ENCODE measurements at regions not wholly inside any gene's neighbourhood (a gene's known extent, or its start where the extent isn't known, plus 50 kb on each side); places are given as distances from the start of the nearest gene placed in this dataset.
"Not testable (repeated sequence)": the region's sequence is repeated elsewhere in the genome, so short reads cannot be mapped to it uniquely, and the experiment has no call there.

DNA sequence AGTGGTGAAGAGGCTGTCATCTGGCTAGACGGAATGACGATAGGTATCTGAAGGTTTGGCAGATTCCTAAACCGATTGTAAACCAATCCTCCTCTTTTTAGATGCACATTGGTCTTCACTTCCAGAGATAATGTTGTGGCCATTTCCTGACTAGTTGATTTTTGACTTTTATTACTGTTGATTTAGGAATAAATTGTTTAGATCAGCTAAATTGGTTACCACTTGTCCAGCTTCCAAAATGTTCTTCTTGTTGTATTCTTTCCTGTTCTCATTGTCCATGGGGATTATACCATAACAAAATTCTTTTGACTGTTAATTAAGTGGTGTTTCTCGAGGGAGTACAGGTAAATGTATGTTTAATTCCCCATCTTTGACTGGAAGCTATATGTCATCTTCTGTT, 119.7 kb downstream of the MACROH2A1 start:
- no peak for DNase-seq (ENCODE audit: low read depth in 1 of 2, low spot score in 1 of 2)

DNA sequence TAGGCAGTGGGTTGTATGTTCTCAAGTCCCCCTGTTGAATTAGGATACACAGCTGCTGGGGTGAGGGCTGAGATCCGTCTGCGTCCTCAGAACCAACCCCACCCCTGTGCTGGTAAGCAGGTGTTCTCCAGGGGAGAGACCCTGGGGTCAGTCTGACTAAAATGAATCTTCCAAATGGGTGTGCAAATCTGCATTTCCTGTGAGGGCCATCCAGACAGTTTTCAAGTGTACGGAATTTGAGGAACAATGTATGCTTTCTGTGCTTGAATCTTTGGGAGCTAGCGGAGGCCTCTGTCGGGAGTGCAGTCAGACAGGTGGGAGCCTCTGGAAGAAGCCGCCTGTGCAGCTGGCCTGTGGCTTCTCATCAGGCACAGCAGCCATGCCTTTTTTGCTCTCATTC, 122.9 kb downstream of the MACROH2A1 start:
- no peak for DNase-seq (ENCODE audit: low read depth in 1 of 2, low spot score in 1 of 2)

DNA sequence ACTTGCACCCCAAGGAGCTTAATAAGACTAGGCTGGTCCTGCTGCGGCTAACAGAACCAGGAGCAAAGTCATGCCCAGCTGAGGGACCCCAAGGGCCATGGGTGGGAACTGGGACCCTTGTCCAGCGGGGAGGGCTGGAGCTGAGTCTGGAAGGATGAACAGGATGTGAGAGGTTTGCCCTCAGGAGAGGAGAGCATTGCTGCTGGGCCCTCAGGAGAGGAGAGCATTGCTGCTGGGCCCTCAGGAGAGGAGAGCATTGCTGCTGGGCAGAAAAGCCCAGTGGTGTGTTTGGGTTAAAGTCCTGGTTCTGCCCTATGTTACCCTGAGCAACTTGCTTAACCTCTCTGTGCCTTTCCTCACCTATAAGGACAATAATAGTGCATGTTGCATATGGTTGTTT, 125.8 kb downstream of the MACROH2A1 start:
- no peak for DNase-seq (ENCODE audit: low read depth in 1 of 2, low spot score in 1 of 2)

DNA sequence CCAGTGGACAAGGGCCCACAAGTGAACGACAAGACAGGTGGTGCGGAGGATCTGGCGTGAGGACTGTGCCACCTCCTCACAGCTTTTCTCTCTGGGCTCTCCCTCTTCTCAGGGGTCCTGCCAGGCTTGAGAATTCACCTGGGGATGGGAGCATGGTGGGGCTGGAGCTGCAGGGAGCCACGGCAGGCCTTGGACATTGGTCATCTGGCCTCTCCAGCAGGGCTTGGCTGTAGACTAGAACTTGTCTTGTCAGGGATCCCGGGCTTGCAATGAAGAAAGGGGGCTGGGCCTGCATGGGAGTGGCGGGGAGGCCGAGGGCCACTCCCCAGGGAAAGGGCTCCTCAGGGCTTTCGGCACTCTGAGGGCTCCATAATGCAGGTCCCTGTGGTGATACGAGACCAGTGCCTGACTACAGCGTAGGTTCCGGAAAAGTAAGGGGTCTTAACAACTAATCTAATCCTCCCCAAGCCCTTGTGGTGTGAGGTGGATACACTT, 126.7 kb downstream of the MACROH2A1 start:
- no peak for DNase-seq (ENCODE audit: low read depth in 1 of 2, low spot score in 1 of 2)

DNA sequence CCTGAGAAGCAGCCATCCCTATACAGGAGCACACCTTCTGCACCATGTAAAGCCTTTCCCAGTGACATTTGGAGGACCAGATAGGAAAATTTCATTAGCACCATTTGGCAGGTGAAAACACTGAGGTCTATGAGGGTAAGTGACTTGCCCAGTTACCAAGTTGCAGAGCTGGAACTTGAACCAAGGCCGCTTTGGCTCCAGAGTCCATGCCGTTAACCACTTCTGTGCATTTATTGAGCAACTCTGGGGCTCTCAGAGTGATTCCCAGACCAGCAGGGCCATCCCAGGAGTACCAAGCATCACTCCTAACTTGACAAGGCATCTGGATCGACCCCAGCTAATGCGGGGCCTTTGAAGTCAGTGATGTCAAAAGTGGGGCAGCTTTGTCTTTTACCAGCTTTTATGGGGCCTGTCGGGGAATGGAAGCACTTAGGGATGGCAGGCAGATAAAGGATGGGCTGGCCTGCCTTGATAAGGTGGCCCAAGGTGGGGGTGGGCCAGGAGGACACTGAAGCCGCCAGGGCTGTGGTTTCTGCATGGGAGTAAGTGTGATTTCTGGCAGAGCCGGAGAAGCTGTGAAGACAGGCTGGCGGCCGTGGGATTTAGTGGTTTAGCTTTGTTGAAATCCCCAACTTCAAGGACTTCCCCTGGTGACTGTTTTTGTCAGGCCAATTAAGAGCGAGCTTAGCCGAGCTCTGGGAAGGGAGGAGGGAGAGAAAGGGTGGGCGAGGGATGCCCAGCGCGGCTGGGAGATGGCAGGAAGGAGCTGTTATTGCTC, 127.3 kb downstream of the MACROH2A1 start:
- DNase-seq (ENCODE audit: low read depth in 1 of 2, low spot score in 1 of 2) = no peak

DNA sequence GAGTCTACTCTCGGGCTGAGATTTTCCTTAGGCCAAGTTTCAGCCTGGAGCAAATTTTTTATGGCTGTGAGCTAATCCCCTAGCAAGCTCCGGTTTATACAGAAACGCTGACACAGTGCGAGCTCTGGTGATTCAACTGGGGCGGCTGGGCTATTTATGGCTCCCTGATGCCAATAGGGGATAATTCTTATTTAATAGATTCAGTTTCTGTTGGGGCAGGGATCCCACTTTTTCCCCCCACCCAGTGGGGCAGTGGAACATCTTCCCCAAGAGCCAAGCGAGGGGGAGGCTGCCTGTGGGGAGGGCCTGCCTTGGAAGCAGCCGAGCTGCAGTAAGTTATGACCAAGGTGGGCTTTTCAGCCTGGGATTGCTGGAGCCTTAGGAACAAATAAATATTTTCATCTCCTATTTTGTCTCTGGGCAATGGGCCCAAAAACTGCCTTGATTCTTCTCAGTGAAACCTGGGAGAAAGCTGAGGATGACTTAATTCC, 129.1 kb downstream of the MACROH2A1 start:
- no peak for DNase-seq (ENCODE audit: low read depth in 1 of 2, low spot score in 1 of 2)

DNA sequence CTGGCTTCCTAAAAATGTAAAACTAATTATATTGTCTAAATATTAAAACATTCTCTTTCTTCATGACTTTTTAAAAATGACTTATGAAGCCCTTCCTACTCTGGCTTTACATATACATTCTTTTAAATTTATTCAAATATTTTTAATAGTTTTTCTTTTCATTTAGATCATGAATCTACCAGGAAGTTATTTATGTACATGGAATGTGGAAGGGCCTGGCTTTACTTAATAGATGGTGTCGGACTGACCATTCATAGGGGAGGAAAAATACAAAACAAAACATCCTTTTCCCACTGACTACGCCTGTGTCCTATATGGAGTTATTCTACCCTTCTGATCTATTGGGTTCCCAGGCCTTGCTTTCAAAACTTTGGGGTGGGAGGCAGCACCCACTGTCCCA, 129.8 kb downstream of the MACROH2A1 start:
- no peak for DNase-seq (ENCODE audit: low read depth in 1 of 2, low spot score in 1 of 2)

DNA sequence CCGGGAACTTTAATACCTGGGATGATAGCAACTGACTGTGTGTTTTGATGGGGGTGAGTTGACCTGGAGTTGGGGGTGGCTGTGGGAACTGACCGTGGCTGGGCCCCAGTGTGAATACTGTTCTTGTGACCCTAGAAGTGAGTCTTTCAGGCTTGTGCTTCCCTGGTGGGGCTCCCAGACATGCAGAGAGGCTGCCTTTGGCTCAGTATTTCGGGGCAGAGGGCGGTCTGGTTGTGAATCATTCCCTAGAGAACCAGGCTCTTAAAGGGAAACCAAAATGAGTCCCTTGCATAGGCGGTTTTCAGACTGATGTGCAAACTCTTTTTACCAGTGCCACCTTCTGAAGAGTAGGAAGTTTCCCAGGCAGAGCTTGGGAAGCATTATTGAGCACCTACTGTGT, 132.1 kb downstream of the MACROH2A1 start:
- DNase-seq (ENCODE audit: low read depth in 1 of 2, low spot score in 1 of 2) = no peak

DNA sequence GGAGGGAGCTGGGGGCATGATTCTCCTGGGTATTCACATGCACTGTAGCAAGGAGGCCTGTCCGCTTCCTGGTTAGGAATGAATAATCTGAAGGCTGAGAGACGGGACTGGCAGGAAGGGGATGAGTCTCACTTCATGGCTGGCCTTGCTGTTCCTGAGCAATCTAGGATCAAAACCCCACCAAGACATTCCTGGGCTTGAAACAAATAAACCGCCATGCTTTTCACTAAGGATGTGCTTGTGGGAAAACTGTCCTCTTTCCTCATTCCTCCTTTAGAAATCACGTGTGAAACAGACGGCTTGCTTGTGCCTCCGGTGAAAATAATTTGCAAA, 132.8 kb downstream of the MACROH2A1 start:
- DNase-seq (ENCODE audit: low read depth in 1 of 2, low spot score in 1 of 2) = no peak

DNA sequence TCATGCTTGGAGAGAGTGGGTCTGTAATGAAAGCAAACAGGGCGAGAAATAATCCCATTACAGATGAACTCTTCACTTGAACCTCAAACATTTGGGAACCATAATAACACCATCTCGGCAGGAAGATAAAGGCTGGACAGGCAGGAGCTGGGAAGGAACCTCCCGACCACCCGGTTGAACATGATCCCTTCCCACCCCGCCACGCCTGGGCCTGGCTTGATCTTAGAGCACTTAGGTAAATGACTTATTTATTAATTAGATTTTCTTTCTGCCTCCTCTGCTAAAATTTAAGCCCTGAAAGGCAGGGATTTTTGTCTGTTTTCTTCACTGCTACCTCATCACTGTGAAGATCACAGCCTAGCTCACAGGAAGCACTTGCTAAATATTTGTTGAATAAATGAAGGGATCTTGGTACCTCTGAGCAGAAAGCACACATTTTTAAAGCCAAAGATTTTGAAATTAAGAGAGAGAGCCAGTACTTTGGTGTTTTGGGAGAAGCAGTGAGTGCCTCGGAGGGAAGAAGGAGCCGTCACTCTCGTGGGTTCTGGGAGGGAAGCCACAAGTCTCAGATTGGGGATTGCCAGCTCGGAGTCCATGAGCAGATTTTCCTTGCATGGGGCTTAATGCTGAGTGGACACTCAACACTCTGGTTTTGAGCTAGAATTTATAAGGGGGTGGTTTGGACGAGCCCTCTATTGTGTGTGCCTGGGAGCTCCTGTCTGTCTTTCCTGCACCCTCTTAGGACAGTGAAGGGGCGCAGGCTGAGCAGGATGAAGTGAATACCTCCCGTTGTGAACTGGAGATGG, 133.3 kb downstream of the MACROH2A1 start:
- DNase-seq (ENCODE audit: low read depth in 1 of 2, low spot score in 1 of 2) = no peak

DNA sequence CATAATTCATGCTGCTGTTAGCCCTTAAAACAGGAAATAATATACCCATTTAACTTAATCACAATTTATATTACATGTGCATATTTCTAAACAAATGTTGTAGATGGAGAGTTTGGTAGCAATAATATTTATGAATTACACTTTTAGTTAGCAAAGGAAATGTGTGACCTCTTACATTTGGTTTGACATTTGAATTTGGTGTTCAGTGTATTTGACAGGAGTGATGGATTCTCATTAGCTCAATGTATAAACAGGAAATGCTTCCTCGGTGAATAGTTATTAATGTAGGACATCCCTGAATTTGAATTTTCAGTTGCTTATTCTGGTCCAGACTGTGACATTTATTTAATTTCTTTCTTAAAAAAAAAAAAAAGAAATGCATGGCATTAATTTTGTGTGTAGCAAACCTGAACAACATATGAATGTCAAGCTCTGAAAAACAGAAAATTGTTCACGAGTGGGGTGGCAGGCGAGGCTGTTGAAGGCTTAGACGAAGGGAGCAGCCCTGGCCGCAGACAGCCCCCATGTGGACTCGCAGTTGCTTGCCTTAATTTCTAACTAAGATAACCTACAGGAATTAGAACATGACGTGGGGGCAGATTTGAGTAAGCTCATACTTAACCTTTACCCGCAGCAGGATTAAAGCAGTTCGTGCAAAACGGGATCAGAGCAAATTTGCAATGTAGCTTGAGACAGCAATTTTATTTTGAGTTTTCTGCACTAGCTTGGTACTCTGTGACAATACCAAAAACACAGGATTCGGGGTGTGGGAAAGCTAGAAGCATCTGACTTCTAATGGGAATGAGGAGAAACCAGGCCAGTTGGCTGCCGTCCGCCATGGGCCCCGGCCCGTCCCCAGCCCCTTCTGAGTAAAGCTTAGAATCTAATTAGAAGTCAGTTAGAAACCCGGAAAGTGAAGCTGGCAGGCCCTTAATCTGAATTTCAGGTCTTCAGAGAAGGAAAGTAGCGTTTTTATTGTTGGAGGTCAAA, 134.3 kb downstream of the MACROH2A1 start:
- no peak for DNase-seq (ENCODE audit: low read depth in 1 of 2, low spot score in 1 of 2)

DNA sequence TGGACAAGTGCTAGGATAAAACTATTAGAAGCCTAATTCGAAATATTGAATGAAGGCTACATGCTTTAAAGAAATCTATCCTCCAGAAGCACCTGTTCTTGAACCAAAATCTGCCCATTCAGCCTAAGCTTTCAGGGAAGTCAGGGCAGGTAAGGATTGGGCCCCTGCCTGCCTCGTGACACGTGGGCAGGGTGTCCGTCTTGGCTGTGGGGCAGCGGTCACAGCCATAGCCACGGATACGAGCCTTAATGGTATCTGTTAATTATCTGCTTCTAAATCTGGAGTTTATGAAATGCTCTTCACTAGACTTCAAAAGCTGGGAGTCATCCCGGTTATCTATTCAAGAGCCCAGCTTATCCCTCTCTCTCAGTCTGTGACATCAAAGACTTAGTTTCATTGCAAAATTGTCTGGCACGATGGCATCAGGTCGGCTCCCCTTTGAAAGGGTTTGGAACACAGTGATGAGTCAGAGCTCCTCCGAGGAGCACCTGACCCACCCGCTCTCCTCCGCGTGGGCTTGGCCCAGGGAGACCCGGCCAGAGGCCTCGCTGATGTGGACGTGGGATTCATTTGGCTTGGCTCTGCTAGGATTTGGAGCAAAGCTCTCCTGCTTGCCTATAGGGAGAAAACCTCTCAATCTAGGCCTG, 135.9 kb downstream of the MACROH2A1 start:
- no peak for DNase-seq (ENCODE audit: low read depth in 1 of 2, low spot score in 1 of 2)

DNA sequence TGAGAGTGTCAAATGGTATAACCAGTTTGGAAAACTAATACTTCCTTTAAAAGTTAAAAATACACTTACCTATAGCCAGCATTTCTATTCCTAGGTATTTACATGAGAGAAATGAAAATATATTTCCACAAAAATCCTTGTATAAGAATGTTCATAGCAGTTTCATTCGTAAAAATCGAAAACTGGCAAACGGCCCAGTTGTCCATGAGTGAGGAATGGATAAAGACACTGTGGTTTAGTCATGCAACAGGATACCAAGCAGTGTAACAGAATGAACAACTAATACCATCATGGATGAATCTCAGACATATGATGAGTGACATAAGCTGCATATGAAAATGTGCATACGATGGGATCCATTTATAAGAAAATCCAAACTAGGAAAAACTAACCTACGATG, 136.7 kb downstream of the MACROH2A1 start:
- DNase-seq (ENCODE audit: low read depth in 1 of 2, low spot score in 1 of 2) = no peak

DNA sequence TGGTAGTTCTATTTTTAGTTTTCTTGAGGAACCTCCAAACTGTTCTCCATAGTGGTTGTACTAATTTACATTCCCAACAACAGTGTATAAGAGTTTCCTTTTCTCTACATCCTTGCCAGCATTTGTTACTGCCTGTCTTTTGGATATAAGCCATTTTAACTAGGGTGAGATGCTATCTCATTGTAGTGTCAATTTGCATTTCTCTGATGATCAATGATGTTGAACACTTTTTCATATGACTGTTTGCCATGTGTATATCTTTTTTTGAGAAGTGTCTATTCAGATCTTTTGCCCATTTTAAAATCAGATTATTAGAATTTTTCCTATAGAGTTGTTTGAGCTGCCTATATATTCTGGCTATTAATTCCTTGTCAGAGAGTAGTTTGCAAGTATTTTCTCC, 138.9 kb downstream of the MACROH2A1 start:
- not testable (repeated sequence) for DNase-seq (ENCODE audit: low read depth in 1 of 2, low spot score in 1 of 2)

DNA sequence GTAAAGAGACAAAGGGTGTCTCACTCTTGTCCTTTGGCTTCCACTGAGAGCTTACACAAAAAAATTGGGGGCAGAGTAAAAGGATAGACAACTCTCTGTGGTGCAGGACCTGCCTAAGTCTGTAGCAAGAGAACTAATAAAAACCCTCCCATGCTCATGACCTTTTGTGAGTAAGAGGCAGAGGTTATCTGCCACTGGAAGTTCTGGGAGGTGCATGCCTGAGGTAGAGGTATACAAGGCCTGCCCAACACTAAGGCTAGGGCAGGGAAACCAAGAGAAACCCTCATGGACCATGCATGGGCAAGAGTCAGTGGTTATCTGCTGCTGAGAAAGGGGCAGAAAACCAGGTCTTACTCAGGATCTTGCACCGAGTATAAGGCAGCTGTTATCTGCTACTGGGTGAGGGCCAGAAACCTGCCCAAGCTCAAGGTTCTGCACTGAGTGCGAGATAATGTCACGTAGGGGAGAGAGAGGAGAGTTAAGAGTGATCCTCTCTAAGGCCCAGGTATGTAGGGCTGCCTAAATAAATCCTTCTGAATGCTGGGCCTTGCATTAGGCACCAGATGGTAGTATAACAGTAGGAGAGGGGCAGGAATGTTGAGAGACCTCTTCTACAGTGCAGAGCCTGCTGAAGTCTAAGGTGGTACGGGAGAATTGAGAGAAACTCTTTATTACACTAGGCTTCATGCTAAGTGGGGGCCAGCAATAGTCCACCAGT, 143.4 kb downstream of the MACROH2A1 start:
- DNase-seq (ENCODE audit: low read depth in 1 of 2, low spot score in 1 of 2) = no peak

DNA sequence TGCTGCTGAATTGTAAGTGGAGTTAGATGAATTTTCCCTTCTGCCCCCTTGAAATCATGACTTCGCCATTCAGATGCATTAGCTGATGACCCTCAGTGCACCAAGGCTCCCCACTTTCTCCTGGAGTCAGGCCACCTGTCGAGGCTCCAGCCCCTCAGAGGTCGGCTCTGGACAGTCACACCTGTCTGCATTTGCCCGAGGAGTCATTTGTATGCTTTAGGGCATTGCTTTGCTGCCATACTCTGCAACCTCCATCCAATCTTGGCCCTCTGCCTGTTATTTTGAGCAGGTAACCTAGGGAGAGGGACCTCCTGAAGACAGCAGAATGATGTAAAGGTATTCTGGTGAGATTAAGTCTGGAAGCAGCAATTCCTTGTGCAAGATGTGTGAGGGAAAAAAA, 144.8 kb downstream of the MACROH2A1 start:
- no peak for DNase-seq (ENCODE audit: low read depth in 1 of 2, low spot score in 1 of 2)

DNA sequence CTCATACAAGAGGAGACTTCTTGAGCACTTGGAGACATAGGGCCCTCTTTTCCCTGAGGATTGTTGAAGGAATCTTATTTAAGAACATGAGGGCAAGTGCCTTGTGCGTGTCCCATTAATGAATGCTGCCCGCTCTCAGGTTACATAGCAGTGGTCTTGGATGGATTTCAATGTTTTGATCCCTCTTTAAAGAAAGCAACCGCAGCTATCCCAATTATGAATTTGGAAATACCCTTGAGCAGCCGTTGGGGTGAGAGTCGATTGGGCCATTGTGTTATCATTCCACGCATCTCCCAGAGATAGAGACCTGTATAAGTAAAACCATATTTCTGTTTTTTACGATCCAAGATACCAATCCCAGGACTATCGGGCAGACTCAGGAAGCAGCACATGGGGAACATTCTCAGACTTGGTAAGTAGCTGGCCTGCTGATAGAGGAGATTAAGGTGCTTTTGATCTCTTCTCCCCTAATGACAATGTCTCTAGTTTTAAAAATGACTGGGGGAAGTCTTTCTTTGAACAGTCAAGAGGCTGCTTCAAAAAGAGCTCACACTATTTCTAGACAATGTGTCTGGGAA, 145.3 kb downstream of the MACROH2A1 start:
- no peak for DNase-seq (ENCODE audit: low read depth in 1 of 2, low spot score in 1 of 2)

DNA sequence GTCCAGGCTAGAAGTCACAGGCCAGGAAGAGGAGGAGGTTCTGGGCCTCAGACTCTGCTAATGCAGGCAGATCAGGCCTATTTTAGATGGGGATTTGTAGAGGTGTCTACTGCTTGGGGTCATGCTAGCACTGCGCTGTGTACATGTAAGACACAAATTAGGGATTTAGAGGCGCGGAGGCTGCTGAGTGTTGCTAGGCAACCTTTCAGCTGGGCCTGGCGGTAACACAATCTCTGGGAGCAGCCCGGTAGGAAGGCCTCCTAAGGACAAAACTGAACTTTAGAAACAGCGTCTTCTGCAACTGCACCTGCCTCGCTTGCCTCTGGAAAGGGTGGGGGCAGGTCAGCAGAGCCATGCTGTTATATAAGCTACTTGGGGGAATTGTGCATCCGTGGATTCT, 147.9 kb downstream of the MACROH2A1 start:
- no peak for DNase-seq (ENCODE audit: low read depth in 1 of 2, low spot score in 1 of 2)

DNA sequence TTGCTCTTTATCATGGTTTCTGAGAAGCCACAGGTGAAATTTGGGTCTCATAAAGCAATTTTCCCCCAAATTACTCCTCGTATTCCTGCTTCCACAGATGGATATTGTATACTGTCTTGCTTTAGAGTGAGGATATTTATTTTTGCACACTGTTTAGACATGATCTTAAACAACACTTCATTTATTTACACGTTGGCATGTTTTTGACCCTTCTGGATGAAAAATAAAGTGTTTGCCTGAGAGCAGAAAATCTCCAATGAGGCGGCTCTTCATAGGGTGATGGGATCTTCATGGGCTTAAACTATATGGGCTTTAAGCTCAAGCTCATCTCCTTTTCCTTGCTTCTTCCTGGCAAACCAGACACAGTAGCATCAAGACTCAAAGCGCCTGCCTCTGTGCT, 148.4 kb downstream of the MACROH2A1 start:
- DNase-seq (ENCODE audit: low read depth in 1 of 2, low spot score in 1 of 2) = no peak

DNA sequence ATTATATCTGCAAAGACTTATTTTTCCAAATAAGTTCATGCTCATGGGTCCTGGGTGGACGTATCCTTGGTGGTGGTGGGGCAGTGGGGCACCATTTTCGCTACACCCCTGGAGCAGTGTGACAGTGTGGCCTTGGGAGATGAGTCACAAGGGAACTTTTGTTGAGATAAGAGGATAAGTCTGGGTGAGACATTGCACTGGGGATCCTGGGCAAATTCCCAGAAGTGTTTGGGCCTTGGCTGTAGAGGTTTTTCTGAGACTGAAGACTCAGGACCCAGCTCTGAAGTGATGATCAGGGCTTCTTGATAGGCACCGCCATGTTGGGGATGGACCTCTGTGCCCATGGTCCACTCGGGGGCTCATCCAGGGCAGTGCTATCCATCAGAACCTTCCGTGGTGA, 149.4 kb downstream of the MACROH2A1 start:
- DNase-seq (ENCODE audit: low read depth in 1 of 2, low spot score in 1 of 2) = no peak

All from activated T-helper 1 cell treated with anti-CD3 and anti-CD28 coated beads, Interleukin-2, amount 50 U/mL, for 16 hours (primary cell).